ENCODE measurements at regions not wholly inside any gene's neighbourhood (a gene's known extent, or its start where the extent isn't known, plus 50 kb on each side); places are given as distances from the start of the nearest gene placed in this dataset.

DNA sequence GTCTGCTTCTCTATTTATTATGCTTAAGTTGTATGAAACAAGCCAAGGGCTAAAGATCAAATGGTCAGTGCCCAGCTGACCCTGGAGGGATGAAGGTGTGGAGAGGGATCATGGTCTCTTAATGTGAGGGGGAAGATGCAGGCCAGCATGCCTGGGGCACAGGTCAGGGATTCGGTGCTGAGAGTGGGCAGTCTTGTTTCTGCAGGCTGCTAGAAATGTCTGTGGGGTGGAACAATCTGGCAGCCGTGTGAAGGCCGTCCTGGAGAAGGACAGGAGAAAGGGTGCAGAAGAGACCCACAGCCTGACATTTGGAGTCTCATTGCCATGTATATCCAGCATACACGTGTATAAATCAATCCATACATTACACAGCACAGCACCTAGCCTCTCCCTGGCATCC, 258.3 kb upstream of the MOCS1 start:
- Histone ChIP-seq H3K36me3 (ENCODE audit: insufficient read depth, low read length) (no peaks in the 10 kb centered on the region), H2AFZ (ENCODE audit: low read length) (no peak overlapping the region), H3K4me2 (ENCODE audit: low read depth, low read length, poor library complexity, severe bottlenecking) (no peak overlapping the region), H3K27ac (ENCODE audit: low read length) (no peak overlapping the region), H3K79me2 (ENCODE audit: low read length) (no peaks in the 10 kb centered on the region), H4K20me1 (ENCODE audit: insufficient read depth, low read depth, low read length) (no peaks in the 10 kb centered on the region), H3K27me3 (ENCODE audit: low read length) (no peaks in the 10 kb centered on the region), H3K9me3 (ENCODE audit: low read length) (no peaks in the 10 kb centered on the region), H3K9me2 (replicated peaks; ENCODE audit: insufficient read depth, low read length) (no peaks in the 10 kb centered on the region), H3K9ac (ENCODE audit: low read length) (no peak overlapping the region), H3K4me1 (ENCODE audit: low read length) (no peaks in the 10 kb centered on the region), H3K4me3 (ENCODE audit: low read length) (no peak overlapping the region)
- no peak for DNase-seq

GRCh38 chr6:40188931-40189330, 254.7 kb upstream of the MOCS1 start:
- Histone ChIP-seq H2AFZ (ENCODE audit: low read length) (no peak overlapping the region), H3K27me3 (ENCODE audit: low read length) (no peaks in the 10 kb centered on the region), H4K20me1 (ENCODE audit: insufficient read depth, low read depth, low read length) (no peaks in the 10 kb centered on the region), H3K4me1 (ENCODE audit: low read length) (no peaks in the 10 kb centered on the region), H3K36me3 (ENCODE audit: insufficient read depth, low read length) (no peaks in the 10 kb centered on the region), H3K9me3 (ENCODE audit: low read length) (peaks cover 4% of the 10 kb centered on the region; the same call in 1 of the 2 replicates), H3K79me2 (ENCODE audit: low read length) (no peaks in the 10 kb centered on the region), H3K9ac (ENCODE audit: low read length) (no peak overlapping the region), H3K27ac (ENCODE audit: low read length) (no peak overlapping the region), H3K4me2 (ENCODE audit: low read depth, low read length, poor library complexity, severe bottlenecking) (no peak overlapping the region), H3K4me3 (ENCODE audit: low read length) (no peak overlapping the region), H3K9me2 (replicated peaks; ENCODE audit: insufficient read depth, low read length) (no peaks in the 10 kb centered on the region)
- DNase-seq = no peak

- Histone ChIP-seq H3K9me2 (replicated peaks; ENCODE audit: insufficient read depth, low read length) (no peaks in the 10 kb centered on the region), H3K27ac (ENCODE audit: low read length) (no peak overlapping the region), H3K9ac (ENCODE audit: low read length) (no peak overlapping the region), H3K36me3 (ENCODE audit: insufficient read depth, low read length) (no peaks in the 10 kb centered on the region), H2AFZ (ENCODE audit: low read length) (no peak overlapping the region), H4K20me1 (ENCODE audit: insufficient read depth, low read depth, low read length) (no peaks in the 10 kb centered on the region), H3K27me3 (ENCODE audit: low read length) (0 out of 2 replicates have a peak, but pooled peaks cover 2% of the 10 kb centered on the region), H3K9me3 (ENCODE audit: low read length) (peaks cover 6% of the 10 kb centered on the region; the same call in 1 of the 2 replicates), H3K79me2 (ENCODE audit: low read length) (no peaks in the 10 kb centered on the region), H3K4me1 (ENCODE audit: low read length) (no peaks in the 10 kb centered on the region), H3K4me2 (ENCODE audit: low read depth, low read length, poor library complexity, severe bottlenecking) (no peak overlapping the region), H3K4me3 (ENCODE audit: low read length) (no peak overlapping the region)
- DNase-seq = no peak
These were observed 253.4 kb upstream of the MOCS1 start for GRCh38 chr6:40187535-40188144.

GRCh38 chr6:40185486-40185885, 251.2 kb upstream of the MOCS1 start:
- no peak overlapping the region for H3K4me2 ChIP-seq (ENCODE audit: low read depth, low read length, poor library complexity, severe bottlenecking)
- no peak overlapping the region for H3K27ac ChIP-seq (ENCODE audit: low read length)
- 0 out of 2 replicates have a peak, but pooled peaks cover 5% of the 10 kb centered on the region for H3K27me3 ChIP-seq (ENCODE audit: low read length)
- no peak for DNase-seq
- H3K9ac ChIP-seq (ENCODE audit: low read length) = no peak overlapping the region
- H4K20me1 ChIP-seq (ENCODE audit: insufficient read depth, low read depth, low read length) = no peaks in the 10 kb centered on the region
- no peaks in the 10 kb centered on the region for H3K79me2 ChIP-seq (ENCODE audit: low read length)
- no peak overlapping the region for H3K4me3 ChIP-seq (ENCODE audit: low read length)
- H3K36me3 ChIP-seq (ENCODE audit: insufficient read depth, low read length) = no peaks in the 10 kb centered on the region
- no peaks in the 10 kb centered on the region for H3K4me1 ChIP-seq (ENCODE audit: low read length)
- no peak overlapping the region for H2AFZ ChIP-seq (ENCODE audit: low read length)
- H3K9me2 ChIP-seq (replicated peaks; ENCODE audit: insufficient read depth, low read length) = no peaks in the 10 kb centered on the region
- H3K9me3 ChIP-seq (ENCODE audit: low read length) = peaks cover 6% of the 10 kb centered on the region; the same call in 1 of the 2 replicates

- H3K4me3 ChIP-seq (ENCODE audit: low read length) = no peak overlapping the region
- no peaks in the 10 kb centered on the region for H4K20me1 ChIP-seq (ENCODE audit: insufficient read depth, low read depth, low read length)
- H3K9me3 ChIP-seq (ENCODE audit: low read length) = peaks cover 6% of the 10 kb centered on the region; the same call in 1 of the 2 replicates
- H3K4me2 ChIP-seq (ENCODE audit: low read depth, low read length, poor library complexity, severe bottlenecking) = no peak overlapping the region
- no peaks in the 10 kb centered on the region for H3K79me2 ChIP-seq (ENCODE audit: low read length)
- H3K27me3 ChIP-seq (ENCODE audit: low read length) = 0 out of 2 replicates have a peak, but pooled peaks cover 5% of the 10 kb centered on the region
- H3K27ac ChIP-seq (ENCODE audit: low read length) = no peak overlapping the region
- no peaks in the 10 kb centered on the region for H3K4me1 ChIP-seq (ENCODE audit: low read length)
- no peak overlapping the region for H2AFZ ChIP-seq (ENCODE audit: low read length)
- no peaks in the 10 kb centered on the region for H3K36me3 ChIP-seq (ENCODE audit: insufficient read depth, low read length)
- no peaks in the 10 kb centered on the region for H3K9me2 ChIP-seq (replicated peaks; ENCODE audit: insufficient read depth, low read length)
- no peak overlapping the region for H3K9ac ChIP-seq (ENCODE audit: low read length)
- DNase-seq = no peak
These were observed 249.6 kb upstream of the MOCS1 start for GRCh38 chr6:40183902-40184301.

- no peaks in the 10 kb centered on the region for H4K20me1 ChIP-seq (ENCODE audit: insufficient read depth, low read depth, low read length)
- H3K9me2 ChIP-seq (replicated peaks; ENCODE audit: insufficient read depth, low read length) = no peaks in the 10 kb centered on the region
- no peaks in the 10 kb centered on the region for H3K4me1 ChIP-seq (ENCODE audit: low read length)
- 0 out of 2 replicates have a peak, but pooled peaks cover 5% of the 10 kb centered on the region for H3K27me3 ChIP-seq (ENCODE audit: low read length)
- H3K4me2 ChIP-seq (ENCODE audit: low read depth, low read length, poor library complexity, severe bottlenecking) = no peak overlapping the region
- H3K79me2 ChIP-seq (ENCODE audit: low read length) = no peaks in the 10 kb centered on the region
- H3K4me3 ChIP-seq (ENCODE audit: low read length) = no peak overlapping the region
- DNase-seq = no peak
- peaks cover 6% of the 10 kb centered on the region; the same call in 1 of the 2 replicates for H3K9me3 ChIP-seq (ENCODE audit: low read length)
- no peak overlapping the region for H3K27ac ChIP-seq (ENCODE audit: low read length)
- no peaks in the 10 kb centered on the region for H3K36me3 ChIP-seq (ENCODE audit: insufficient read depth, low read length)
- no peak overlapping the region for H3K9ac ChIP-seq (ENCODE audit: low read length)
- H2AFZ ChIP-seq (ENCODE audit: low read length) = no peak overlapping the region
These were observed 247.1 kb upstream of the MOCS1 start for GRCh38 chr6:40181367-40181766.

- H3K4me1 ChIP-seq (ENCODE audit: low read length) = no peaks in the 10 kb centered on the region
- no peak overlapping the region for H3K9ac ChIP-seq (ENCODE audit: low read length)
- no peaks in the 10 kb centered on the region for H3K9me2 ChIP-seq (replicated peaks; ENCODE audit: insufficient read depth, low read length)
- no peaks in the 10 kb centered on the region for H4K20me1 ChIP-seq (ENCODE audit: insufficient read depth, low read depth, low read length)
- peaks cover 6% of the 10 kb centered on the region; the same call in 1 of the 2 replicates for H3K9me3 ChIP-seq (ENCODE audit: low read length)
- H3K4me2 ChIP-seq (ENCODE audit: low read depth, low read length, poor library complexity, severe bottlenecking) = no peak overlapping the region
- no peak for DNase-seq
- H3K4me3 ChIP-seq (ENCODE audit: low read length) = no peak overlapping the region
- 0 out of 2 replicates have a peak, but pooled peaks cover 5% of the 10 kb centered on the region for H3K27me3 ChIP-seq (ENCODE audit: low read length)
- H3K79me2 ChIP-seq (ENCODE audit: low read length) = no peaks in the 10 kb centered on the region
- H3K27ac ChIP-seq (ENCODE audit: low read length) = no peak overlapping the region
- no peak overlapping the region for H2AFZ ChIP-seq (ENCODE audit: low read length)
- no peaks in the 10 kb centered on the region for H3K36me3 ChIP-seq (ENCODE audit: insufficient read depth, low read length)
These were observed 246.0 kb upstream of the MOCS1 start for GRCh38 chr6:40180271-40180670.

DNA sequence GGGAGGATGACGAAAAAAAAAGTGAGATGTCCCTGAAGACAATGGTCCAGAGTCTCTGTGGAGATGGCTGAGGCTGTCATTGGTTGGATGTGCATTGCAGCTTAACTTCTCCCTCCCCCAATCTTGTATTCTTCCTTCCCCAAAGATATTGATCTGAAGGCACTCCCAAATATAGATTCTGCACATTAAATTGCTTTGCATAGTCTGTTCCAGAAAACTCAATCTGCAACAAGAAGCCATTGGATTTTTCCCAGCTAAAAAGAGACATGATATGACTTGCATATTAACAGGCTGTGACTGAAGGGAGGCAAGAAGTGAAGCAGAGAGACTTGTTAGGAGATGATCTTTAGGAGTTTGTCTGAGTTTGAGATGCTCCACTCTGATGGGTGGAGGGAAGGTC, 245.2 kb upstream of the MOCS1 start:
- no peaks in the 10 kb centered on the region for H3K9me2 ChIP-seq (replicated peaks; ENCODE audit: insufficient read depth, low read length)
- H3K9ac ChIP-seq (ENCODE audit: low read length) = no peak overlapping the region

More for the DNA sequence above, 245.2 kb upstream of the MOCS1 start:
- Histone ChIP-seq H3K27ac (ENCODE audit: low read length) (no peak overlapping the region), H2AFZ (ENCODE audit: low read length) (no peak overlapping the region), H3K9me3 (ENCODE audit: low read length) (peaks cover 3% of the 10 kb centered on the region; the same call in 1 of the 2 replicates), H4K20me1 (ENCODE audit: insufficient read depth, low read depth, low read length) (no peaks in the 10 kb centered on the region), H3K79me2 (ENCODE audit: low read length) (no peaks in the 10 kb centered on the region), H3K36me3 (ENCODE audit: insufficient read depth, low read length) (no peaks in the 10 kb centered on the region), H3K4me3 (ENCODE audit: low read length) (no peak overlapping the region), H3K4me1 (ENCODE audit: low read length) (no peaks in the 10 kb centered on the region), H3K4me2 (ENCODE audit: low read depth, low read length, poor library complexity, severe bottlenecking) (no peak overlapping the region), H3K27me3 (ENCODE audit: low read length) (0 out of 2 replicates have a peak, but pooled peaks cover 5% of the 10 kb centered on the region)
- DNase-seq = no peak
